Smooth muscle cell (in vitro differentiated cells): ENCODE measurements at regions not wholly inside any gene's neighbourhood (a gene's known extent, or its start where the extent isn't known, plus 50 kb on each side); places are given as distances from the start of the nearest gene placed in this dataset.

Source experiments
- DNase-seq: peaks from one replicate; lab custom pipeline; 2025; ENCODE audit not compliant: unreplicated experiment; lab: John Stamatoyannopoulos, UW
- H2AFZ ChIP-seq: fragments of 200-600 bp; sonication (generic); 2 replicates; pipeline ENCODE4 v1.6.0; 2016; ENCODE audit warnings: antibody characterized with exemption, low read depth, mild to moderate bottlenecking
- H3F3A ChIP-seq: fragments of 200-600 bp; sonication (generic); 2 replicates; pipeline ENCODE4 v1.6.0; 2017; ENCODE audit warnings: antibody characterized with exemption, low read depth
- H3K27ac ChIP-seq: fragments of 200-600 bp; sonication (generic); 2 replicates; pipeline ENCODE4 v1.5.1; 2016; ENCODE audit warnings: low read depth, mild to moderate bottlenecking
- H3K27me3 ChIP-seq: fragments of 200-600 bp; sonication (generic); 2 replicates; pipeline ENCODE4 v1.6.1; 2016; ENCODE audit warnings: low read depth, mild to moderate bottlenecking
- H3K36me3 ChIP-seq: fragments of 200-600 bp; sonication (generic); 2 replicates; pipeline ENCODE4 v1.5.1; 2016; ENCODE audit warnings: low read depth
- H3K4me1 ChIP-seq: fragments of 200-600 bp; sonication (generic); 2 replicates; pipeline ENCODE4 v1.5.1; 2016; ENCODE audit warnings: low read depth
- H3K4me2 ChIP-seq: fragments of 200-600 bp; sonication (generic); 2 replicates; pipeline ENCODE4 v1.6.0; 2016; ENCODE audit warnings: mild to moderate bottlenecking
- H3K4me3 ChIP-seq: fragments of 200-600 bp; sonication (generic); 2 replicates; pipeline ENCODE4 v1.5.1; 2016; ENCODE audit warnings: mild to moderate bottlenecking
- H3K79me2 ChIP-seq: fragments of 200-600 bp; sonication (generic); 2 replicates; pipeline ENCODE4 v1.6.0; 2016; ENCODE audit warnings: low read depth, mild to moderate bottlenecking
- H3K9ac ChIP-seq: fragments of 200-600 bp; sonication (generic); 2 replicates; pipeline ENCODE4 v1.6.0; 2016; ENCODE audit warnings: low read depth
- H3K9me3 ChIP-seq: fragments of 200-600 bp; sonication (generic); replicated peaks from 2 replicates; pipeline ENCODE4 v1.5.1; 2016; ENCODE audit warnings: low read depth
- H4K20me1 ChIP-seq: fragments of 200-600 bp; sonication (generic); 2 replicates; pipeline ENCODE4 v1.6.0; 2016; ENCODE audit warnings: low read depth
- CTCF ChIP-seq: fragments of 200-600 bp; sonication (generic); IDR thresholded peaks from 2 replicates; pipeline ENCODE4 v1.5.1; 2017; ENCODE audit warnings: borderline replicate concordance, mild to moderate bottlenecking, antibody characterized with exemption; ENCODE audit not compliant: insufficient read depth, poor library complexity, severe bottlenecking
- WGBS: methylation state at CpG from one replicate; pipeline ENCODE4 v1.1.7; 2016; ENCODE audit warnings: low lambda C conversion rate; 5-methylcytosine and 5-hydroxymethylcytosine counted together

DNA sequence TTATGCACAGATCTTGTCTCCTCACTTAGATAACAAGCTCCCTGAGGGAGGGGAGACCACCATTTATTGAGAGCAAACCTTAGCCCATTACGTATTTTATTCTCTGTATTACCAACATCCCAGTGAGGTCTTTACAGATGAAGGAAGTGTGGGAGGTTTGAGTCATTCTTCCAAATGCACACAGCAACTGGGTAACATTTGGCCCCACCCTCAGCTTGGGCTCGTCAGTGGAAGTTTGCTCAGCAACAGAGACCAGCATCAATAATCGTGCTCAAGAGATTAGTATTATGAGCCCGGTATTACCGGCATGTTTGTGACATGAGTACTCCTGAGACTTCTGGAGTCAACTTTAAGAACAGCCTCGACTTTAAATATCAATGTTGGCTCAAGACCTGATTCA lies 168.6 kb downstream of the ETAA1 start:
- Histone ChIP-seq H3K27ac (peak overlapping the region; percentile 70), H3F3A (no peaks in the 10 kb centered on the region), H3K4me2 (peak overlapping the region; percentile 9), H3K27me3 (no peaks in the 10 kb centered on the region), H3K9me3 (no peaks in the 10 kb centered on the region), H3K4me3 (no peak overlapping the region), H3K9ac (no peak overlapping the region), H2AFZ (no peak overlapping the region), H4K20me1 (no peaks in the 10 kb centered on the region), H3K36me3 (no peaks in the 10 kb centered on the region), H3K79me2 (no peaks in the 10 kb centered on the region), H3K4me1 (no peaks in the 10 kb centered on the region)
- 17% methylated on average over 6 of the region's 6 CpGs for WGBS
- no peak for DNase-seq
- TF ChIP-seq CTCF = no peak

GRCh38 chr2:67566285-67566684 lies 169.2 kb downstream of the ETAA1 start:
- H4K20me1 ChIP-seq = no peaks in the 10 kb centered on the region
- no peaks in the 10 kb centered on the region for H3K36me3 ChIP-seq
- H3K79me2 ChIP-seq = no peaks in the 10 kb centered on the region
- H2AFZ ChIP-seq = no peak overlapping the region
- no peak for TF ChIP-seq CTCF
- H3K9me3 ChIP-seq = no peaks in the 10 kb centered on the region
- H3K9ac ChIP-seq = no peak overlapping the region
- no peak for DNase-seq
- no peaks in the 10 kb centered on the region for H3K27me3 ChIP-seq
- no peak overlapping the region for H3K4me2 ChIP-seq
- no peaks in the 10 kb centered on the region for H3K4me1 ChIP-seq
- H3F3A ChIP-seq = no peaks in the 10 kb centered on the region
- no peak overlapping the region for H3K4me3 ChIP-seq
- H3K27ac ChIP-seq = peak overlapping the region; percentile 70

GRCh38 chr2:67566958-67567635 lies 170.0 kb downstream of the ETAA1 start:
- Histone ChIP-seq H3F3A (no peaks in the 10 kb centered on the region), H3K27ac (peak overlapping the region; percentile 70), H3K27me3 (no peaks in the 10 kb centered on the region), H2AFZ (no peak overlapping the region), H3K9ac (no peak overlapping the region), H3K36me3 (no peaks in the 10 kb centered on the region), H3K9me3 (no peaks in the 10 kb centered on the region), H3K4me1 (no peaks in the 10 kb centered on the region), H3K4me3 (no peak overlapping the region), H3K4me2 (no peak overlapping the region), H4K20me1 (no peaks in the 10 kb centered on the region), H3K79me2 (no peaks in the 10 kb centered on the region)
- no peak for TF ChIP-seq CTCF
- 79% methylated on average over 5 of the region's 5 CpGs for WGBS
- DNase-seq = no peak

- Histone ChIP-seq H4K20me1 (no peaks in the 10 kb centered on the region), H3K36me3 (no peaks in the 10 kb centered on the region), H3K9me3 (no peaks in the 10 kb centered on the region), H3K4me3 (no peak overlapping the region), H3F3A (no peaks in the 10 kb centered on the region), H3K79me2 (no peaks in the 10 kb centered on the region), H3K27ac (no peak overlapping the region), H2AFZ (no peak overlapping the region), H3K27me3 (no peaks in the 10 kb centered on the region), H3K9ac (no peak overlapping the region), H3K4me2 (no peak overlapping the region), H3K4me1 (no peaks in the 10 kb centered on the region)
- no peak for DNase-seq
- no peak for TF ChIP-seq CTCF
Measured at GRCh38 chr2:67567886-67568285, 170.8 kb downstream of the ETAA1 start.
